ENCODE measurements at regions not wholly inside any gene's neighbourhood (a gene's known extent, or its start where the extent isn't known, plus 50 kb on each side); places are given as distances from the start of the nearest gene placed in this dataset.

GRCh38 chr7:118349604-118350003, 125.1 kb downstream of the ANKRD7 start:
- Histone ChIP-seq H3K9me3 (replicated peaks; ENCODE audit: control insufficient read depth, insufficient read depth, low read length) (no peaks in the 10 kb centered on the region), H3K4me2 (ENCODE audit: control insufficient read depth, insufficient read depth) (no peak overlapping the region), H3K79me2 (ENCODE audit: control insufficient read depth, insufficient read depth, low read length) (no peaks in the 10 kb centered on the region), H4K20me1 (ENCODE audit: control insufficient read depth, insufficient read depth) (no peaks in the 10 kb centered on the region), H3K9ac (ENCODE audit: control insufficient read depth, insufficient read depth, low read length) (no peak overlapping the region), H3K27me3 (replicated peaks in 1 of 2; ENCODE audit: control insufficient read depth in 2 of 2, insufficient read depth in 2 of 2, low read length in 1 of 2) (no peaks in the 10 kb centered on the region), H3K36me3 (ENCODE audit: control insufficient read depth in 2 of 2, insufficient read depth in 2 of 2, low read length in 1 of 2) (no peaks in the 10 kb centered on the region), H3K27ac (ENCODE audit: control insufficient read depth, insufficient read depth) (no peak overlapping the region), H3K4me1 (ENCODE audit: control insufficient read depth, insufficient read depth, low read length) (no peaks in the 10 kb centered on the region), H2AFZ (ENCODE audit: control insufficient read depth, low read depth, low read length) (no peak overlapping the region), H3K4me3 (no peak overlapping the region)
- no peak for FAIRE-seq
- DNase-seq (ENCODE audit: low read depth, low spot score): no peak
- no peak for ATAC-seq
- ChIA-PET SMC1A (ENCODE audit: uncharacterized antibody, unreplicated experiment) (interaction anchor here (1.7 kb wide), 1 partner anchor 22 kb away, joined by 3 read pairs; no protein-coding TSS in a partner anchor), CTCF (no interaction called here), RAD21 (ENCODE audit: unreplicated experiment) (no interaction called here), POLR2A (no interaction called here)
- intact Hi-C loops (cut with micrococcal nuclease; ENCODE audit: unreplicated experiment): loop anchor here (5.0 kb wide), 1 partner anchor 243 kb away; no protein-coding TSS in a partner anchor
- WGBS (ENCODE audit: insufficient coverage, insufficient replicate concordance, low lambda C conversion rate, missing lambda C conversion rate): 0% methylated on average over 1 of the region's 1 CpG
- in situ Hi-C loops (cut with MboI): loop anchor here (25.0 kb wide), 1 partner anchor 838 kb away; no protein-coding TSS in a partner anchor
- BruUV-seq (replicated peaks): no TSS peak
- TF ChIP-seq IRF3 (IDR thresholded peaks at IDR 0.05): no peak
- no peak for TF ChIP-seq JUNB (IDR thresholded peaks at IDR 0.05)
- no peak for TF ChIP-seq ZNF217 (IDR thresholded peaks at IDR 0.05)
- TF ChIP-seq ATF2 (IDR thresholded peaks at IDR 0.05; ENCODE audit: low read length): no peak
- TF ChIP-seq, protein P1, sequence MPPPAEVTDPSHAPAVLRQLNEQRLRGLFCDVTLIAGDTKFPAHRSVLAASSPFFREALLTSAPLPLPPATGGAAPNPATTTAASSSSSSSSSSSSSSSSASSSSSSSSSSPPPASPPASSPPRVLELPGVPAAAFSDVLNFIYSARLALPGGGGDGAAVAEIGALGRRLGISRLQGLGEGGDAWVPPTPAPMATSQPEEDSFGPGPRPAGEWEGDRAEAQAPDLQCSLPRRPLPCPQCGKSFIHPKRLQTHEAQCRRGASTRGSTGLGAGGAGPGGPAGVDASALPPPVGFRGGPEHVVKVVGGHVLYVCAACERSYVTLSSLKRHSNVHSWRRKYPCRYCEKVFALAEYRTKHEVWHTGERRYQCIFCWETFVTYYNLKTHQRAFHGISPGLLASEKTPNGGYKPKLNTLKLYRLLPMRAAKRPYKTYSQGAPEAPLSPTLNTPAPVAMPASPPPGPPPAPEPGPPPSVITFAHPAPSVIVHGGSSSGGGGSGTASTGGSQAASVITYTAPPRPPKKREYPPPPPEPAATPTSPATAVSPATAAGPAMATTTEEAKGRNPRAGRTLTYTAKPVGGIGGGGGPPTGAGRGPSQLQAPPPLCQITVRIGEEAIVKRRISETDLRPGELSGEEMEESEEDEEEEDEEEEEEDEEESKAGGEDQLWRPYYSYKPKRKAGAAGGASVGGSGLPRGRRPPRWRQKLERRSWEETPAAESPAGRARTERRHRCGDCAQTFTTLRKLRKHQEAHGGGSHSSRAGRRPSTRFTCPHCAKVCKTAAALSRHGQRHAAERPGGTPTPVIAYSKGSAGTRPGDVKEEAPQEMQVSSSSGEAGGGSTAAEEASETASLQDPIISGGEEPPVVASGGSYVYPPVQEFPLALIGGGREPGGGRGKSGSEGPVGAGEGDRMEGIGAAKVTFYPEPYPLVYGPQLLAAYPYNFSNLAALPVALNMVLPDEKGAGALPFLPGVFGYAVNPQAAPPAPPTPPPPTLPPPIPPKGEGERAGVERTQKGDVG (CRISPR knock-in tag; IDR thresholded peaks at IDR 0.05): no peak
- no peak for TF ChIP-seq CUX1 (IDR thresholded peaks at IDR 0.05; ENCODE audit: insufficient replicate concordance, low read depth, low read length)
- no peak for TF ChIP-seq NFYA (IDR thresholded peaks at IDR 0.05; ENCODE audit: borderline replicate concordance, low read depth, low read length)
- no peak for TF ChIP-seq RFX5 (IDR thresholded peaks at IDR 0.05; ENCODE audit: low read depth, low read length)
- TF ChIP-seq MLLT1 (IDR thresholded peaks at IDR 0.05): no peak
